ENCODE measurements at regions not wholly inside any gene's neighbourhood (a gene's known extent, or its start where the extent isn't known, plus 50 kb on each side); places are given as distances from the start of the nearest gene placed in this dataset.

- TF ChIP-seq EP300 (IDR thresholded peaks at IDR 0.05) = no peak
- no peak for TF ChIP-seq POLR2A (IDR thresholded peaks at IDR 0.05; ENCODE audit: low read depth)
- TF ChIP-seq CTCF (IDR thresholded peaks at IDR 0.05) = no peak
These were observed 86.2 kb upstream of the PTPRK start for GRCh38 chr6:128606611-128607010.

Measured in esophagus muscularis mucosa (tissue), 4 donors.